ENCODE measurements at regions not wholly inside any gene's neighbourhood (a gene's known extent, or its start where the extent isn't known, plus 50 kb on each side); places are given as distances from the start of the nearest gene placed in this dataset.

GRCh38 chr11:32026766-32027165 lies 64.1 kb upstream of the RCN1 start:
- TF ChIP-seq CTCF (IDR thresholded peaks at IDR 0.05): no peak
- Mint-ChIP-seq H3K27me3 (peaks cover 2% of the 10 kb centered on the region), H3K9me3 (no peaks in the 10 kb centered on the region), H3K27ac (no peak overlapping the region), H3K4me3 (no peak overlapping the region), H3K4me1 (ENCODE audit: low read depth) (no peaks in the 10 kb centered on the region), H3K36me3 (ENCODE audit: low read depth) (no peaks in the 10 kb centered on the region)
- POLR2A ChIA-PET: no interaction called here
- intact Hi-C loops (cut with micrococcal nuclease): no loop called here
- CTCF ChIA-PET: no interaction called here
- ATAC-seq (no peak), DNase-seq (no peak)

DNA sequence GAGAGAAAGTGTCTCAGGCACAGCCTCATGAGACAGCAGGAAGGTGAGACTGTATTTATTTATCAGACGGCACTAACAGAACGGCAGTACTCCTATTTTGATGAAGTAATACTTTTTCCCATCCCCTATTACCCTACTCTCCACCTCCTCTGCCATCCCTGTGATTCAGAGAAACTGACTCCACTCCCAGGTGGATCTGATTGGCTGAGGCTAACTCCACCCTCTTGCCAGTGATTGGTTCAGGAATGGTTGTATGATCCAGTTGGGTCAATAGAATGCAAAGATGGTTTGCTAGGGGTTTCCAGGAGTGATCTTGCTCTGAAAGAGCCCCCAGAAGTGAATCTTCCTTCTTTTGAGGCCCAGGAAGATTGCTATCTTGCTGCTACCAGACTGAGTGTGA lies 65.9 kb upstream of the RCN1 start:
- H3K4me1 Mint-ChIP-seq (ENCODE audit: low read depth): no peaks in the 10 kb centered on the region
- H3K36me3 Mint-ChIP-seq (ENCODE audit: low read depth): no peaks in the 10 kb centered on the region
- DNase-seq (no peak), ATAC-seq (no peak)
- H3K9me3 Mint-ChIP-seq: no peaks in the 10 kb centered on the region
- H3K27ac Mint-ChIP-seq: no peak overlapping the region
- intact Hi-C loops (cut with micrococcal nuclease): no loop called here
- no peak for TF ChIP-seq CTCF (IDR thresholded peaks at IDR 0.05)
- no peak overlapping the region for H3K4me3 Mint-ChIP-seq
- no peaks in the 10 kb centered on the region for H3K27me3 Mint-ChIP-seq
- POLR2A ChIA-PET: no interaction called here
- CTCF ChIA-PET: no interaction called here

GRCh38 chr11:32023370-32024305 lies 67.2 kb upstream of the RCN1 start:
- DNase-seq (no peak), ATAC-seq (no peak)
- H3K27me3 Mint-ChIP-seq: no peaks in the 10 kb centered on the region
- H3K27ac Mint-ChIP-seq: no peak overlapping the region
- no peak overlapping the region for H3K4me3 Mint-ChIP-seq
- H3K36me3 Mint-ChIP-seq (ENCODE audit: low read depth): no peaks in the 10 kb centered on the region
- intact Hi-C loops (cut with micrococcal nuclease): no loop called here
- ChIA-PET POLR2A (interaction anchor here (0.7 kb wide), 1 partner anchor 15 kb away, joined by 3 read pairs; no protein-coding TSS in a partner anchor), CTCF (interaction anchor here (1.0 kb wide), 1 partner anchor 29 kb away, joined by 5 read pairs; no protein-coding TSS in a partner anchor)
- H3K9me3 Mint-ChIP-seq: no peaks in the 10 kb centered on the region
- H3K4me1 Mint-ChIP-seq (ENCODE audit: low read depth): no peaks in the 10 kb centered on the region
- TF ChIP-seq CTCF (IDR thresholded peaks at IDR 0.05): no peak

- no peaks in the 10 kb centered on the region for H3K4me1 Mint-ChIP-seq (ENCODE audit: low read depth)
- ATAC-seq (no peak), DNase-seq (no peak)
- H3K4me3 Mint-ChIP-seq: no peak overlapping the region
- CTCF ChIA-PET: no interaction called here
- H3K36me3 Mint-ChIP-seq (ENCODE audit: low read depth): no peaks in the 10 kb centered on the region
- intact Hi-C loops (cut with micrococcal nuclease): no loop called here
- H3K27ac Mint-ChIP-seq: no peak overlapping the region
- TF ChIP-seq CTCF (IDR thresholded peaks at IDR 0.05): no peak
- POLR2A ChIA-PET: no interaction called here
- H3K27me3 Mint-ChIP-seq: peaks cover 6% of the 10 kb centered on the region
- no peaks in the 10 kb centered on the region for H3K9me3 Mint-ChIP-seq
Measured at GRCh38 chr11:32018672-32019071, 72.2 kb upstream of the RCN1 start.

- CTCF ChIA-PET: interaction anchor here (1.3 to 1.5 kb wide), 2 partner anchors 9 to 28 kb away, joined by 3 to 5 read pairs; no protein-coding TSS in a partner anchor
- Mint-ChIP-seq H3K36me3 (ENCODE audit: low read depth) (no peaks in the 10 kb centered on the region), H3K27ac (no peak overlapping the region), H3K4me1 (ENCODE audit: low read depth) (no peaks in the 10 kb centered on the region), H3K9me3 (no peaks in the 10 kb centered on the region), H3K27me3 (peaks cover 8% of the 10 kb centered on the region), H3K4me3 (no peak overlapping the region)
- no peak for DNase-seq
- no peak for ATAC-seq
- no peak for TF ChIP-seq CTCF (IDR thresholded peaks at IDR 0.05)
- POLR2A ChIA-PET: no interaction called here
- intact Hi-C loops (cut with micrococcal nuclease): no loop called here
Measured at GRCh38 chr11:32016111-32016510, 74.8 kb upstream of the RCN1 start.
